ENCODE measurements at regions not wholly inside any gene's neighbourhood (a gene's known extent, or its start where the extent isn't known, plus 50 kb on each side); places are given as distances from the start of the nearest gene placed in this dataset.
"Not testable (repeated sequence)": the region's sequence is repeated elsewhere in the genome, so short reads cannot be mapped to it uniquely, and the experiment has no call there.

DNA sequence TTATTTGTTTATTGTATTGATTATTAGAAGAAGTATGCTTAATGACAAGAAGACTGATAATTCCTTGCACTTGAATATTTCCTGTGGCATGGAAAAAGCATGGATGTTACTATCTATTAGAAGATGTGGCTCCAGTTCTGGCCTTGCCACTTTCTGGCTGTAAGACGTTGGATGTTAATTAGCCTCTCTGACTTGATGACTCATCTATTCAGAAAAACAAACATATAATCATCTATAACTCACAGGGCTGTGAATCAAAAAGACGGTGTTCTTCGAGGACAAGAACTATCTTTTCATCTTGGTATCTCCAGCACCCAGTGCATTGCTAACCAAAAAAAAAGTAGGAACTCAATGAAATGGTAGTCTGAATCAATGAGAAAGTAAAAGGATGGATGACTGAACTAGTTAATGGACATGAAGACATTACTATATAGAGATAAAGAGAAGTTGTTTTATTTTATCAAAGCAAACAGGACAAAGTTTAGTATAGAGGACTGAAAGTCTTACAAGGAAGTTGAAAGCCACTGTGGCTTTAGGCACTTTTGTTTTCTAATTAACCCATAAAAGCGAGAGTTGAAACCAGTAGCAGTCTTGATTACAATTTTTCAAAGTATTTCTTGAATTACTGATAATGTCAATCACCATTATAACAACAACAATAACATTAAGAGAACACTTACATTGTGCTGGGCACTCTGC lies 145.3 kb downstream of the RND3 start:
- Mint-ChIP-seq H3K27ac (no peak overlapping the region), H3K36me3 (no peaks in the 10 kb centered on the region), H3K9me3 (peaks cover 4% of the 10 kb centered on the region), H3K4me1 (no peaks in the 10 kb centered on the region), H3K27me3 (peaks cover 2% of the 10 kb centered on the region), H3K4me3 (no peak overlapping the region)

DNA sequence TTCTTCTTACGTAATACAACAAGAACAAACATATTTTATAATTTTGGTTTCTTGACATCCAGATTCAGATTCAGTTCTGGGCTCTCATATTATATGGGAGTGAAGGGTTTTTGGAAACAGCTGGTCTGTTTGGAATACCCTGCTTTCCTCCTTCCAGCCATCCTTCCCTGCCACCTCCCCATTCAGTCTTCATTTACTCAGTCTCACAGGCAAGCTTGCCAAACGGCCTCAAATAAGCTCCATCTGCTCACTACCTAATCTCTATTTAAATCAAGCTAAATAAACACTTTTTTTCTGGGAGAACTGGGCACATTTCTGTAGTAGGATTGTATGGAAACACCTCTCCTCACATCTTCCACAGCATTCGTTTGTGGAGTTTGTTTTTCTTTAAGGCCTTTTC lies 147.5 kb downstream of the RND3 start:
- H3K9me3 Mint-ChIP-seq, result peaks cover 4% of the 10 kb centered on the region
- no peak overlapping the region for H3K27ac Mint-ChIP-seq
- no peaks in the 10 kb centered on the region for H3K27me3 Mint-ChIP-seq
- H3K36me3 Mint-ChIP-seq, result no peaks in the 10 kb centered on the region
- no peak overlapping the region for H3K4me3 Mint-ChIP-seq
- H3K4me1 Mint-ChIP-seq, result no peaks in the 10 kb centered on the region

DNA sequence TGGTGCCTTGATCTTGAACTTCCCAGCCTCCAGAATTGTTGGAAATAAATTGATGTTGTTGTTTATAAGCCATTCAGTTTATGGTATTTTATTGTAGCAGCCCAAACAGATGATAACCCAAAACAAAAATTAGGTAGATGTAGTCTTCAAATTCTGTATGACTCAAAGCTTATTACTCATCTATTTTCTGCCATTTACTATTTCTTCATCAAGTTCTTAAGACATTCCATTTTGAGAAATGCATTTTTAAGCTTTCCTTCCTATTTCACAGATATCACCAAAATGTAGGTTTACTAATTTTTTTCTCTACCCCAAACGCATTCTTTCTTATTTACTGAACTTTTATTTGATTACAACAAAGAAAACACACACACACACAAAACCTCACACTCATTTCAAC lies 148.2 kb downstream of the RND3 start:
- H3K27me3 Mint-ChIP-seq, result no peaks in the 10 kb centered on the region
- H3K4me3 Mint-ChIP-seq, result no peak overlapping the region
- H3K36me3 Mint-ChIP-seq, result no peaks in the 10 kb centered on the region
- no peak overlapping the region for H3K27ac Mint-ChIP-seq
- no peaks in the 10 kb centered on the region for H3K4me1 Mint-ChIP-seq
- peaks cover 4% of the 10 kb centered on the region for H3K9me3 Mint-ChIP-seq

DNA sequence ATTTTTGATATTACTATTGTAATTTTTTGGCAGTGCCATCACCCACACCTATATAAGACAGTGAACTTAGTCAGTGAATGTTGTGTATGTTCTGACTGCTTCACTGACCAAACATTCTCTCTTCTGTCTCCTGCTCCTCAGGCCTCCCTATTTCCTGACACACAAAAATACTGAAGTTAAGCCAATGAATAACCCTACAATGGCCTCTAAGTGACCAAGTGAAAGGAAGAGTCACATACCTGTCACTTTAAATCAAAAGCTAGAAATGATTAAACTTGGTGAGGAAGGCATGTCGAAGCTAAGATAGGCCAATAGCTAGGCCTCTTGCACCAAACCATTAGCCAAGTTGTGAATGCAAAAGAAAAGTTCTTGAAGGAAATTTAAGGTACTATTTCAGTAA lies 151.9 kb downstream of the RND3 start:
- Mint-ChIP-seq H3K27ac (no peak overlapping the region), H3K27me3 (no peaks in the 10 kb centered on the region), H3K36me3 (no peaks in the 10 kb centered on the region), H3K4me3 (no peak overlapping the region), H3K4me1 (no peaks in the 10 kb centered on the region), H3K9me3 (peaks cover 4% of the 10 kb centered on the region)

DNA sequence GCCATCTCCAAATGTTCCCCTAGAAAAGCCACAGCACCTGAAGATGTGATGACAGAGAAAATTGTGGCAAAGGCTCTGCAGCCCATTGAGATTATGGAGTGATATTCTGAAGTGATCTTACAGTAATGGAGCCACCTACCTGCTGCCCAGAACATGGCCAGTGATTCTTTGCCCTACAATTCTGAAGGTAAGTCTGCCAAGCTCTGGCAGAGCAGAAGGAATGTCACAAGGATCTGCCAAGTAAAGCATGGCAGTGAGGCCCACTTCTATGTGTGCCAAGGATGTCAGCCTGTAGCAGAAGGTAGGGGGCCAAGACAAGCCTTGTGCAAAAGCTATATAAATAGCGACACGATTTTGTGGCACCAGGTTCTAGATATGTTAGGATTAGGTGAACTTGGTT lies 155.1 kb downstream of the RND3 start:
- no peak overlapping the region for H3K4me3 Mint-ChIP-seq
- H3K36me3 Mint-ChIP-seq, result no peaks in the 10 kb centered on the region
- H3K27me3 Mint-ChIP-seq, result no peaks in the 10 kb centered on the region
- H3K4me1 Mint-ChIP-seq, result no peaks in the 10 kb centered on the region
- H3K9me3 Mint-ChIP-seq, result no peaks in the 10 kb centered on the region
- H3K27ac Mint-ChIP-seq, result no peak overlapping the region

DNA sequence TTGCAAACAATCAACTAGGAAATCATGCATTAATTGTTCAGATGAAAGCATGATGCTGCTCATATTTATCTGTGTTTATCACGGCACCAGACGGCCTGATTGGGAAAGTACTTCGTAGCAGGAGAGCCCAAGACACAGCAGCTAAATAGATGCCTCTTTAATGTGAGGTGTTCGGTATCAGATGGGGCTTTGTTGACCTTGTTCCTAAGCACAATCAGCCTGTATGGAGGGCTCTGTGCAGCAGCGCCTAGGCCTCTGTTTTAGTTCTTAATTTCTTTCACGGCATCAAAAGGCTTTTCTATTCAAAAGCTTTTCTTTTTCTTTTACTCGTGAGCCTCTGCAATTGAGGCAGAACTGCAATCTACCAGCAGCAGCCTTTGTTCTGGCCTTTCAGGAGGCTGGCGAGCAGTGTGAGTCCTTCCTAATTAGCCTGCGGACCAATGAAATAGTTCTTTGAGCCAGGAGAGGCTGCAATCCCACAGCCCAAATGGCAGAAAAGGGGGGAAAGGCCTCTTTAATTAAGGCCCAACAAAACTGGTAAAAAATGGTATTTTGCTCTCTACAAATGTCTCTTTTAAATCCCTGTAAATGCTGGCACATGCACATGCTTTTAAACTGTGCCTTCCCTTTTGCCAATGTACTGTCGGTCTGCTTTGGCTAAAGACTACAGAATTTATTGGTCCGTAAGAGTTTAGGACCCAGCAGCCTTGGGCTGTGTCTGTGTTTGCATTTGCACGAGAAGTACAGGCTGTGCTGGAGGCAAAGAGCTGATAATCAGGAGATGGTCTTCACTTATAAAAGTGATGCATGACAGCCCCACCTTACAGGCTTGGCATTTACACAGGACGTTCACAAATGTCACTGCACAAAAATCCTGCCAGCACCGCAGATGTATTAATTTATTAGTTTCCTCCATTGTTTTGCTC lies 159.6 kb downstream of the RND3 start:
- Mint-ChIP-seq H3K36me3 (no peaks in the 10 kb centered on the region), H3K4me1 (no peaks in the 10 kb centered on the region), H3K9me3 (peaks cover 4% of the 10 kb centered on the region), H3K27me3 (no peaks in the 10 kb centered on the region), H3K4me3 (no peak overlapping the region), H3K27ac (no peak overlapping the region)

DNA sequence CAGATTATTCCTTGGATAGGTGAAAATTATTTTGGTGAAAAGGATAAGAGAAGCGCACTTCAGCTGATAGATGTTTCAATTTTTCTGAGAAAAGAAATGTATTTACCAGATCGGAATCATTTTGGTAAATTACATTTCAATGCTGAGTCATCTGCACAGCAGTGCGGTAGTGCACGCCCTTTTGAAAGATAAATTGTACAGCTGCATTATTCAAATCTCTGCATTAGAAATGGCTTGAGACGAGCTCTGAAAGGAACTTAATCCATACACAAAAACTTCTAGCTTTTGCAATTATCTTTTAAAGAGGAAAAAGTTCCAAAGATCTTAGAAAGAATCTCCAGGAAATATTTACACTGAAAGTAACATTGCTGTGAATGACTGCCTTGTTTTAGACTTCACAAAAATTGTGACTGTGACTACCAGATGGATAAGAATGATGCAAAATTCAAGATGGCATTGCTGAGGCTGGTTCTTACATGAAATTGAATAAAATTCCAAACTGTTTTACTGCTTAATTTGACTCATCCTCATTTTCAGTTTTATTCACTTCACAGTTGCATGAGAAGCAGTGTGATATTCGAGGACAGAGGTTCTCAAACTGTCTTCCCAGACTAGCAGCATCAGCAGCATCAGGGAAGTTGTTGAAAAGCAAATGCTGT lies 161.7 kb downstream of the RND3 start:
- Mint-ChIP-seq H3K4me1 (no peaks in the 10 kb centered on the region), H3K36me3 (no peaks in the 10 kb centered on the region), H3K27me3 (no peaks in the 10 kb centered on the region), H3K9me3 (peaks cover 4% of the 10 kb centered on the region), H3K4me3 (no peak overlapping the region), H3K27ac (no peak overlapping the region)

DNA sequence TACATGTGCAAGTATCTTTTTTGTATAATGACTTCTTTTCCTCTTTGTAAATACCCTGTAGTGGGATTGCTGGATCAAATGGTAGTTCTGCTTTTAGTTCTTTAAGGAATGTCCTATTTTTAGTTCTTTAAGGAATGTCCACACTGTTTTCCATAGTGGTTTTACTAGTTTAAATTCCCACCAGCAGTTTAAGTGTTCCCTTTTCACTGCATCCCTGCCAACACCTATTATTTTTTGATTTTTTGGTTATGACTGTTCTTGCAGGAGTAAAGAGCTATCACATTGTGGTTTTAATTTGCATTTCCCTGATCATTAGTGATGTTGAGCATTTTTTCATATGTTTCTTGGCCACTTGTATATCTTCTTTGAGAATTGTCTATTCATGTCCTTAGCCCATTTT lies 164.4 kb downstream of the RND3 start:
- H3K27ac Mint-ChIP-seq, H3K4me1 Mint-ChIP-seq, H3K27me3 Mint-ChIP-seq, H3K36me3 Mint-ChIP-seq, H3K4me3 Mint-ChIP-seq, H3K9me3 Mint-ChIP-seq: not testable (repeated sequence)

DNA sequence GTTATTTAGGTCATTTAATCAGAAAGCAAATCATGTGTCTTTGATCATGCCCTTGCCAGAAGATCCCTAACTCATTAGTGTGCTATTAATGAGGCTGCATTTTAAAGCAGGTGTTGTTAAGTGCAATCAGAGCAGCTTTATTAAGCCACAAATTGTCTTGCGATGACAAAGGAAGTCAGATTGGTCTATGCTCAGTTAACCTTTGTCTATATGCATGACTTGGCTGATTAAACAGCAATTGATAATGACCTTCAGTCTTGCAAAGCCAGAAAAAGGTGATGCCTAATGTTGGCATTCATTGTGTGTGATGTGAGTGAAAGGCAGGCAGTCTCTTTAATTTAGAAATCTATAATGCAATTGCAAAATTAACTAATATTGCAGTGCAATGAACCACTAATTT lies 166.9 kb downstream of the RND3 start:
- no peaks in the 10 kb centered on the region for H3K36me3 Mint-ChIP-seq
- H3K27ac Mint-ChIP-seq, result no peak overlapping the region
- no peaks in the 10 kb centered on the region for H3K27me3 Mint-ChIP-seq
- peaks cover 7% of the 10 kb centered on the region for H3K9me3 Mint-ChIP-seq
- no peak overlapping the region for H3K4me3 Mint-ChIP-seq
- no peaks in the 10 kb centered on the region for H3K4me1 Mint-ChIP-seq

DNA sequence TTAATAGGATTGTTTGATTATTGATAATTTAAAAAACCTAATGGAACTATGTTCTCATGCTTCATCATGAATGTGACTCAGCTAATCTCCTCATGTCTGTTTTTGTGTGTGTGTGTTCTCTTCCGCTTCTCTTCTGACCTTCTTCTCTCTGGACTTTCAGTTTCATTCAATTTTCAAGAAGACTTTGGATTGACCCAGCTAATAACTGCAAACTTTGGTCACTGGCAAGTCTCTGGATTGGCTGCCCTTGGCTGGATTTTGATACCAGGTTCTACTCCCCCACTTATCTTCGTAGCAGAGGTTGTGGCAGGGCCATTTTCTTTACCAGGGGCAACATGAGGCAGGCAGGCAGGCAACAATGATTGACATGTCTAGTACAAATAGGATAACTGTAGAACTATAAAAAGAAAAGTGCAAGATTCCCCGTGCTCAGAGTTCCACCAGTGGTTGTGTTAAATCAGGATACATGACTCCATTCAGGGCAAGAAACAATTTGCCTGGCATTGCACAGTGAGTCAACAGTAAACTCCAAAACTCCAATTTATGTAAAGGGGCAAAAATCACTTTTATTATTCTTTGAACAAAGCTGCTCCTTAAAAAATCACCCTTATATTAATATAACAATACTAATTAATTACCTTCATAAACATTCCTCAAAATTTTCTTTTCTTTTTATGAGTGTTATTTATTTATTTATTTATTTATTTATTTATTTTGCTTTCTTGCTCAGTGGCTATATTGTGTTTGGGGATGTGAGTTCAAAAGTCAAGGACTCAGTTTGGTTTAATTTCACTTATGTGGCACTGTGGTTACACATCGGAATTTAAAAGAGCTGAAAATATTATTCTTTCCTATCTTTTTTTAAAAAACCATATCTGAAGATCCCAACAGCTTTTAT lies 167.6 kb downstream of the RND3 start:
- Mint-ChIP-seq H3K9me3 (peaks cover 13% of the 10 kb centered on the region), H3K36me3 (no peaks in the 10 kb centered on the region), H3K4me3 (no peak overlapping the region), H3K4me1 (no peaks in the 10 kb centered on the region), H3K27me3 (no peaks in the 10 kb centered on the region), H3K27ac (no peak overlapping the region)

DNA sequence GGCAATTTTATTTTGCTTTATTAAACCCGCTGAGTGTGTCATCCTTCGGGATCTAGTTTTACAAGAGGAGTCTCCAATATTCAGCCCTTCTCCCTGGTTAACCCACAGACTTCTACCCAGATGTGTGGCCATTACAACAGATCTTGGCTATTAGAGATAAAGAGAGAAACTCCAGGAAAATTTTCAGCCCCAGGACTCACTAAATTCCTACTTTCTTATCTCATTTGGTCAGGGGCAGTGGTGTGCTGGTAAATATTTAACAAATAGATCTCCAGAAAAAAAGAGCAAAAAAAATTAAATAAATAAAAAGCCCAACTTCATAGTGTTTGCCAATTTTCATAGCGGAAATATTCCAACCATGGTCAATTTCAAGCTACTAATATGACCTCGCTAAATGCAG lies 168.4 kb downstream of the RND3 start:
- Mint-ChIP-seq H3K36me3 (no peaks in the 10 kb centered on the region), H3K27me3 (no peaks in the 10 kb centered on the region), H3K4me3 (no peak overlapping the region), H3K27ac (no peak overlapping the region), H3K9me3 (peaks cover 12% of the 10 kb centered on the region), H3K4me1 (no peaks in the 10 kb centered on the region)

DNA sequence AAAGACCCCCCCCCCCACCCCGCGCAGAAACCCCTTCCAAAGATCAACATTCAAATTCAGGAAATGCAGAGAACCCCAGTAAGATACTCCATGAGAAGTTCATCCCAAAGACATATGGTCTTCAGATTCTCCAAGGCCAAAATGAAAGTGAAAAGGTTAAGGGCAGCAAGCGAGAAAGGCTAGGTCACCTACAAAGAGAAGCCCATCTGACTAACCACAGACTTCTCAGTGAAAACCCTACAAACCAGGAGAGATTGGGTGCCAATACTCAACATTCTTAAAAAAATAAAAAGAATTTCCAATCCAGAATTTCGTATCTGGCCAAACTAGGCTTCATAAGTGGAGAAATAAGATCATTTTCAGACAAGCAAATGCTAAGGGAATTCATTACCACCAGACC lies 175.2 kb downstream of the RND3 start:
- Mint-ChIP-seq H3K9me3 (peaks cover 20% of the 10 kb centered on the region), H3K27ac (no peak overlapping the region), H3K36me3 (no peaks in the 10 kb centered on the region), H3K27me3 (peaks cover 1% of the 10 kb centered on the region), H3K4me1 (no peaks in the 10 kb centered on the region), H3K4me3 (no peak overlapping the region)

DNA sequence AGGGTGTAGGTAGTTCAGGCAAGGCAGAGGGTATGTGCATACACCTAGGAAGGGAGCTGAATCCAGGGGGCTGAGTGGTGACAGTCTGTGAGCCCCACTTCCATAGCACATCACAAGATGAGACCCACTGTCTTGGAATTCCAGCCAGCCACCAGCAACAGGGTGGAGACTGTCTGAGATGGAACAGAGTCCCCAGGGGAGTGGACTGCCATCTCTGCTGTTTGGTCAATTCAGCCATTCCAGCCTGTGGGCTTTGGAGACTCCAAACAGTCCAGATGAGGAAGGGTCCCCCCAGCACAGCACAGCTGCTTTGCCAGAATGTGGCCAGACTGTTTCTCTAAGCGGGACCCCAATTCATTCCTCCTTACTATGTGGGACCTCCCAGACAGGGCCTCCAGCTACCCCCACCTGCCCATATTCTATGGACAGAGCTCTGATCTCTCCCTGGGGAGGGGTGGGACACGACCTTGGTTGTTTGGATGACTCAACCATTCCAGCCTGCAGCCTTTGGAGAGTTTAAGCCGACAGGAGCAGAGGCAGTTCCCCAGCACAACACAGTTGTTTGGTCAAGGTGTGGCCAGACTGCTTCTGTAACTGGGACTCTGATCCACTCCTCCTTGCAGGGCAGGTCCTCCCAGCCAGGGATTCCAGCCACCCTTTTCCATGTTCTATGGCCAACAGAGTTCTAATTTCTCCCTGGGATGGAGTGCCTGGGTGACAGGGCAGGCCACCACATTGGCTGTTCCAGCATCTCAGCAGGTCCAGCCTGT lies 178.0 kb downstream of the RND3 start:
- Mint-ChIP-seq H3K4me3 (no peak overlapping the region), H3K36me3 (no peaks in the 10 kb centered on the region), H3K27ac (no peak overlapping the region), H3K9me3 (peaks cover 10% of the 10 kb centered on the region), H3K27me3 (peaks cover 1% of the 10 kb centered on the region), H3K4me1 (no peaks in the 10 kb centered on the region)

DNA sequence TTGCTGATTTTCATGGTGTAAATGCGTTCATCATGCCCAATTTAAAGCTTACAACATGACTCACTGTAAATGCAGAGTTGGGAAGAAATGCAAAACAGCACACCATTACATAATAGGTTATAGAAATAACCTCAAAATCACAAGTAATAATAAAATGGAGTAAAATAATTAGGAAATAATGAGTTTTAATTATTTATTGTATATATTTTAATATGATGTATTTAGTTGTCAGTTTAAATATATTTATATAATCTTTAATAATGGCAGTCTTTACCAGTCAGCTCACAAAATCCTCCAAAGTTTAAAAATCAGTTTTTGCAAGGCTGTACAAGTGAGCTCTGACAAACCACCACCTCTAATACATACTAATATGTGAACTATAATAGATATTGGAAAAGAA lies 180.2 kb downstream of the RND3 start:
- H3K27me3 Mint-ChIP-seq, result peaks cover 1% of the 10 kb centered on the region
- peaks cover 6% of the 10 kb centered on the region for H3K9me3 Mint-ChIP-seq
- H3K4me1 Mint-ChIP-seq, result no peaks in the 10 kb centered on the region
- H3K36me3 Mint-ChIP-seq, result no peaks in the 10 kb centered on the region
- H3K4me3 Mint-ChIP-seq, result no peak overlapping the region
- no peak overlapping the region for H3K27ac Mint-ChIP-seq

DNA sequence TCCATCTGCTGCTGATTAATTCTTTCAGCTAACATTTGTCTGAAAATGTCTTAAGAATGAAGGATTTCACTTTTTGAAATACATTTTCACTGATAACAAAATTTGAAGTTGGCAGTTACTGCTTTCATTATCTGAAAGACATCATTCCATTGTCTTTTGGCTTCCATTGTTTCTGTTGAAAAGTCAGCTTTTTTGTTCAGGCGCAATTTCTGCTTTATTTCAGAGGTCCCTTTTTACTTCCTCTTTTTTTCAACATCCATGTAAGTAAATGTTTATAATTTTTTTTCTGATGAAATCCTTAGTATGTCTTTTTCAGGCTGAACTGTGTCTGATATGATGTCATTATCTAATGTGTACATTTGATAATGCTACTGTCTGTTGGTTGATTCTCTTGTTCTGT lies 184.2 kb downstream of the RND3 start:
- no peaks in the 10 kb centered on the region for H3K27me3 Mint-ChIP-seq
- H3K4me1 Mint-ChIP-seq, result no peaks in the 10 kb centered on the region
- H3K9me3 Mint-ChIP-seq, result no peaks in the 10 kb centered on the region
- no peak overlapping the region for H3K27ac Mint-ChIP-seq
- H3K4me3 Mint-ChIP-seq, result no peak overlapping the region
- H3K36me3 Mint-ChIP-seq, result no peaks in the 10 kb centered on the region
